BJ (cell line): ENCODE measurements at regions not wholly inside any gene's neighbourhood (a gene's known extent, or its start where the extent isn't known, plus 50 kb on each side); places are given as distances from the start of the nearest gene placed in this dataset.

Experiments used
- CTCF ChIA-PET: fragments of 350-600 bp; formaldehyde crosslinking; extraction: SDS; loops from one replicate; lab custom pipeline; 2021; ENCODE audit warnings: antibody characterized with exemption, inconsistent platforms; lab: Yijun Ruan, JAX
- POLR2A ChIA-PET: fragments of 300-600 bp; sonication (Branson Sonifier 250); formaldehyde crosslinking; extraction: SDS; loops from one replicate; lab custom pipeline; 2021; ENCODE audit warnings: antibody characterized with exemption; lab: Charles Lee
- DNase-seq: peaks from one replicate; pipeline ENCODE4 v3.0.0-alpha.2; 2011; ENCODE audit warnings: low read depth
- H3K27me3 ChIP-seq: 2 replicates; pipeline ENCODE4 v1.6.0; 2011; ENCODE audit warnings: low read length; ENCODE audit not compliant: control insufficient read depth, insufficient read depth
- H3K36me3 ChIP-seq: 2 replicates; pipeline ENCODE4 v1.5.1; 2011; ENCODE audit warnings: low read length; ENCODE audit not compliant: control insufficient read depth, insufficient read depth
- H3K4me3 ChIP-seq: 2 replicates; pipeline ENCODE4 v1.5.1; 2011; ENCODE audit warnings: low read depth, mild to moderate bottlenecking, control low read depth, low read length
- CTCF ChIP-seq: IDR thresholded peaks from 2 replicates; pipeline ENCODE4 v1.5.1; 2011; ENCODE audit warnings: low read depth, mild to moderate bottlenecking, control low read depth, inconsistent platforms, low read length, moderate library complexity; ENCODE audit not compliant: insufficient read depth

GRCh38 chr1:193555662-193556441 is 369.4 kb upstream of the B3GALT2 start:
- Histone ChIP-seq H3K27me3 (no peaks in the 10 kb centered on the region), H3K4me3 (no peak overlapping the region), H3K36me3 (no peaks in the 10 kb centered on the region)
- no peak for TF ChIP-seq CTCF
- CTCF ChIA-PET, result no interaction called here
- no peak for DNase-seq
- POLR2A ChIA-PET, result no interaction called here

- ChIA-PET CTCF (no interaction called here), POLR2A (no interaction called here)
- Histone ChIP-seq H3K36me3 (no peaks in the 10 kb centered on the region), H3K4me3 (no peak overlapping the region), H3K27me3 (no peaks in the 10 kb centered on the region)
- TF ChIP-seq CTCF, result no peak
- DNase-seq, result no peak
Observed at GRCh38 chr1:193553564-193553963, 367.2 kb upstream of the B3GALT2 start.

DNA sequence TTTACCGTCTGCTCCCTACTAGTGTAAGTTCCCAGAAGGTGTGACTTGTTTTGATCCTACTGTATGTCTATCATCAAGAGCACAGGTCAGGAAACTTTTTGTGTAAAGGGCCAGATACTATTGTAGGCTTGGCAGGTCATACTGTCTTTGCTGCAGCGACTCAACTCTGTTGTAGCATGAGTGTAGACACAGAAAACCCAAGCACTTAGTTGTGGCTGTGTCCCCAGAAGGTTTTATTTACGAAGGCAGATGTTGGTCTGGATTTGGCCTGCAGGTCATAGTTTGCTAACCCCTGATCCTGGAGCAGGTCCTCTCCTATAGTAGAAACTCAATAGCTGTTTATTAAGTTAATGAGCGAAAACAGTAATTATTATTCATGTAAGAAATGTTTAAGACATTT is 365.9 kb upstream of the B3GALT2 start:
- no peaks in the 10 kb centered on the region for H3K27me3 ChIP-seq
- H3K36me3 ChIP-seq, result no peaks in the 10 kb centered on the region
- ChIA-PET CTCF (no interaction called here), POLR2A (no interaction called here)
- H3K4me3 ChIP-seq, result no peak overlapping the region
- TF ChIP-seq CTCF, result no peak
- no peak for DNase-seq

DNA sequence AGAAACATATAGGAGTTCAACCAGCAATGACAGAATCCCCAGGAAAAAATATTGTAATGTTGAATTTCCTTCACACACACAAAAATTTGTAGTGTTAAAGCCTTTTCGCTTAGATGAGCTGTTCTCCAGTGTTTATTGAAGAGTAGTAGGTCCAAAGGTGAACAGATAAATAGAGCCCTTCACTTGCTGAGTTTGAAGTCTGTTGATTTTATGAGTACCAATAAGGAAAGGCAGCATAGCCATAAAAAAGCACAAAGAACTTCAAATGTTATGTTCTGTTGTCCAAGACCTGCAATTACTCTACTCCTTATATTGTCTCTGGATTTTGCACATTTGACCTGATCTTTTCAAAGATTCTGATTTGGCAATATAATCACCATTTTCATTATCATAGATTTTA is 362.7 kb upstream of the B3GALT2 start:
- ChIA-PET POLR2A (no interaction called here), CTCF (no interaction called here)
- no peak for TF ChIP-seq CTCF
- DNase-seq, result no peak
- Histone ChIP-seq H3K4me3 (no peak overlapping the region), H3K36me3 (no peaks in the 10 kb centered on the region), H3K27me3 (no peaks in the 10 kb centered on the region)

GRCh38 chr1:193545171-193545570 is 358.8 kb upstream of the B3GALT2 start:
- Histone ChIP-seq H3K27me3 (no peaks in the 10 kb centered on the region), H3K4me3 (no peak overlapping the region), H3K36me3 (no peaks in the 10 kb centered on the region)
- POLR2A ChIA-PET, result no interaction called here
- CTCF ChIA-PET, result no interaction called here
- TF ChIP-seq CTCF, result no peak
- DNase-seq, result no peak
